ENCODE measurements at regions not wholly inside any gene's neighbourhood (a gene's known extent, or its start where the extent isn't known, plus 50 kb on each side); places are given as distances from the start of the nearest gene placed in this dataset.

DNA sequence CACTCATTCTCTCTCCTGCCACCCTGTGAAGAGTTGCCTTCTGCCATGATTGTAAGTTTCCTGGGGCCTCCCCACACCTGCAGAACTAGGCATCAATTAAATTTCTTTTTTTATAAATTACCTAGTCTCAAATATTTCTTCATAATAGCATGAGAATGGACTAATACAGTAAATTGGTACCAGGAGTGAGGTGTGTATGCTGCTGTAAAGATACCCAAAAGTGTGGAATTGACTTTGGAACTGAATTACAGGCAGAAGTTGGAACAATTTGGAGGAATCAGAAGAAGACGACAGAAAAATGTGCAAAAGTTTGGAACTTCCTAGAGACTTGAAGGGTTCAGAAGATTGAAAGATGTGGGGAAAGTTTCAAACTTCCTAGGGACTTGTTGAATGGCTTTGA lies 308.1 kb upstream of the TMPRSS15 start:
- ChIA-PET CTCF (no interaction called here), POLR2A (no interaction called here)
- Mint-ChIP-seq H3K27ac (ENCODE audit: low read depth, unreplicated experiment) (no peak overlapping the region), H3K36me3 (ENCODE audit: insufficient read depth, unreplicated experiment) (no peaks in the 10 kb centered on the region), H3K27me3 (ENCODE audit: insufficient read depth, unreplicated experiment) (no peaks in the 10 kb centered on the region), H3K9me3 (ENCODE audit: unreplicated experiment) (peaks cover 8% of the 10 kb centered on the region), H3K4me1 (ENCODE audit: insufficient read depth, unreplicated experiment) (peaks cover 5% of the 10 kb centered on the region), H3K4me3 (ENCODE audit: unreplicated experiment) (no peak overlapping the region)
- intact Hi-C loops (cut with micrococcal nuclease): no loop called here
- TF ChIP-seq, protein P1, sequence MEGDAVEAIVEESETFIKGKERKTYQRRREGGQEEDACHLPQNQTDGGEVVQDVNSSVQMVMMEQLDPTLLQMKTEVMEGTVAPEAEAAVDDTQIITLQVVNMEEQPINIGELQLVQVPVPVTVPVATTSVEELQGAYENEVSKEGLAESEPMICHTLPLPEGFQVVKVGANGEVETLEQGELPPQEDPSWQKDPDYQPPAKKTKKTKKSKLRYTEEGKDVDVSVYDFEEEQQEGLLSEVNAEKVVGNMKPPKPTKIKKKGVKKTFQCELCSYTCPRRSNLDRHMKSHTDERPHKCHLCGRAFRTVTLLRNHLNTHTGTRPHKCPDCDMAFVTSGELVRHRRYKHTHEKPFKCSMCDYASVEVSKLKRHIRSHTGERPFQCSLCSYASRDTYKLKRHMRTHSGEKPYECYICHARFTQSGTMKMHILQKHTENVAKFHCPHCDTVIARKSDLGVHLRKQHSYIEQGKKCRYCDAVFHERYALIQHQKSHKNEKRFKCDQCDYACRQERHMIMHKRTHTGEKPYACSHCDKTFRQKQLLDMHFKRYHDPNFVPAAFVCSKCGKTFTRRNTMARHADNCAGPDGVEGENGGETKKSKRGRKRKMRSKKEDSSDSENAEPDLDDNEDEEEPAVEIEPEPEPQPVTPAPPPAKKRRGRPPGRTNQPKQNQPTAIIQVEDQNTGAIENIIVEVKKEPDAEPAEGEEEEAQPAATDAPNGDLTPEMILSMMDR (IDR thresholded peaks at IDR 0.05; ENCODE audit: unreplicated experiment): no peak
- no peak for DNase-seq (ENCODE audit: unreplicated experiment)
- no TSS peak for BruUV-seq (replicated peaks)

DNA sequence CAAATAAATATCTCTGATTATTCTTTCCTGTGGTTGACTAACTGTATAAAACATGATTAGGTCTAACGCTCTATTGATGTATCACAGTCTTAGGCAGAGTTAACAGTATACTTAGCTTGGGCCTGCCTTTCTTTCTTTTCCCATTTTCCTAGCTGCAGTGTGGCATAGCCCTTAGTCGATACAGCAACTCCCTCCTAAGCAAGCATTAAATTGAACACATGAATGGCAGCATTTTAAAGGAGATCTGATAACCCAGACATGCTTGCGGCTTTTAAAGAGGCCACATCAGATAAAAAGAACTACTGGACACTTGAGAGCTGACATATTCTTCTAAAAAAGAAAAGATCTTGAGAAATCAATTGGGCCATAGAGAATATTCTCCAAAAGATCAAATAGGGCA lies 312.0 kb upstream of the TMPRSS15 start:
- POLR2A ChIA-PET: no interaction called here

DNA sequence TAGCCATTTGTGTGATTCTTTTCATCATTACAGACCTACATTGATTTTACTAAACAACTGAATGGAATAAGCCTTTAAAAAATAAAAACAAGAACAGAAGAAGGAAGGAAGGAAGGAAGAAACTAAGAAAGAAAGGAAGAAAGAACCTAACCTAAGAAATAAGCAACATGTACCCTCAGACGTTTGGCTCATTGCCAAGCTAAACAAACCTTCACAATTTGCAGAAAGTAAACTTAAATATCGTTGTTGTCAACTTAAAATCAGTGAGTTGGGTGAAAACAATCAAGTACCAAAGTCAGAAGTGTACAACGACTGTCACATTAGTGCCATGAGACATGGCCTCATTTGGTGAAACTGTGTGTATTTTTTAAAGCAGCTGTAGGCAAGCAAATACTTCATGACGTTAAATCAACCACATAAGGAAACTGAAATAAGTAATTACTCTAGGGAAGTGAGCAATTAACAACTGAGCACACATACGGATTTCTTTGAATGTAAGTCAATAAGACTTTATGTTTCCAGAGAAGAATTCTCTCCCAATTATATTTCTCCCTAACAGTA lies 313.1 kb upstream of the TMPRSS15 start:
- peaks cover 4% of the 10 kb centered on the region for H3K9me3 Mint-ChIP-seq (ENCODE audit: unreplicated experiment)
- H3K36me3 Mint-ChIP-seq (ENCODE audit: insufficient read depth, unreplicated experiment): no peaks in the 10 kb centered on the region
- TF ChIP-seq, protein P1 (IDR thresholded peaks at IDR 0.05; ENCODE audit: unreplicated experiment): no peak
- ChIA-PET CTCF (no interaction called here), POLR2A (no interaction called here)
- no TSS peak for BruUV-seq (replicated peaks)
- H3K4me3 Mint-ChIP-seq (ENCODE audit: unreplicated experiment): no peak overlapping the region
- intact Hi-C loops (cut with micrococcal nuclease): no loop called here
- H3K27me3 Mint-ChIP-seq (ENCODE audit: insufficient read depth, unreplicated experiment): no peaks in the 10 kb centered on the region
- DNase-seq (ENCODE audit: unreplicated experiment): peak; percentile 21
- no peak overlapping the region for H3K27ac Mint-ChIP-seq (ENCODE audit: low read depth, unreplicated experiment)
- H3K4me1 Mint-ChIP-seq (ENCODE audit: insufficient read depth, unreplicated experiment): peaks cover 6% of the 10 kb centered on the region

More for the DNA sequence above, 312.0 kb upstream of the TMPRSS15 start:
- Mint-ChIP-seq H3K27me3 (ENCODE audit: insufficient read depth, unreplicated experiment) (no peaks in the 10 kb centered on the region), H3K4me1 (ENCODE audit: insufficient read depth, unreplicated experiment) (peaks cover 6% of the 10 kb centered on the region), H3K4me3 (ENCODE audit: unreplicated experiment) (no peak overlapping the region), H3K27ac (ENCODE audit: low read depth, unreplicated experiment) (no peak overlapping the region), H3K36me3 (ENCODE audit: insufficient read depth, unreplicated experiment) (no peaks in the 10 kb centered on the region), H3K9me3 (ENCODE audit: unreplicated experiment) (peaks cover 8% of the 10 kb centered on the region)
- TF ChIP-seq, protein P1 (IDR thresholded peaks at IDR 0.05; ENCODE audit: unreplicated experiment): no peak
- no TSS peak for BruUV-seq (replicated peaks)
- DNase-seq (ENCODE audit: unreplicated experiment): no peak
- intact Hi-C loops (cut with micrococcal nuclease): no loop called here
- CTCF ChIA-PET: no interaction called here

DNA sequence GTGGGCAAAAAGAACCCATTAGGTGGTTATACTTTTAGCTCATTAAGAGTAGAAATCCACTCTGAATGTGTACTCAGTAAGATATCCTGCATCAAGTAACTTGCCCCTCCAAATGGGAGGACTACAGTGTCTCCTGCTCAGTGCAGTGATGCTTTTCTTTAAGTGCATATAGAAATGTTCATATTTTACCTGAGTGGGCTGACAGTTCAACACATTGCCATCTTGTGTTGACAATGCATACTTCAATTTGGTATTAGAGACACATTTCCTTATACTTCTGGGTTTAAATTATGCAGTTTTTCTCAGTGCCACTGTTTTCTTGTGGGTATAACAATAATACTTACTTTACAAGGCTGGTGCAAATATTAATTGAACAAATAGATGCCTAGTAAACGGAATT lies 318.6 kb upstream of the TMPRSS15 start:
- H3K4me1 Mint-ChIP-seq (ENCODE audit: insufficient read depth, unreplicated experiment): no peaks in the 10 kb centered on the region
- no peak overlapping the region for H3K27ac Mint-ChIP-seq (ENCODE audit: low read depth, unreplicated experiment)
- H3K27me3 Mint-ChIP-seq (ENCODE audit: insufficient read depth, unreplicated experiment): no peaks in the 10 kb centered on the region
- H3K36me3 Mint-ChIP-seq (ENCODE audit: insufficient read depth, unreplicated experiment): no peaks in the 10 kb centered on the region
- no peak overlapping the region for H3K4me3 Mint-ChIP-seq (ENCODE audit: unreplicated experiment)
- POLR2A ChIA-PET: no interaction called here
- CTCF ChIA-PET: interaction anchor here (0.6 kb wide), 1 partner anchor 794 kb away, joined by 3 read pairs; no protein-coding TSS in a partner anchor
- peaks cover 13% of the 10 kb centered on the region for H3K9me3 Mint-ChIP-seq (ENCODE audit: unreplicated experiment)
- BruUV-seq (replicated peaks): no TSS peak
- TF ChIP-seq, protein P1 (IDR thresholded peaks at IDR 0.05; ENCODE audit: unreplicated experiment): no peak
- DNase-seq (ENCODE audit: unreplicated experiment): no peak
- intact Hi-C loops (cut with micrococcal nuclease): no loop called here
